ENCODE measurements at regions not wholly inside any gene's neighbourhood (a gene's known extent, or its start where the extent isn't known, plus 50 kb on each side); places are given as distances from the start of the nearest gene placed in this dataset.

DNA sequence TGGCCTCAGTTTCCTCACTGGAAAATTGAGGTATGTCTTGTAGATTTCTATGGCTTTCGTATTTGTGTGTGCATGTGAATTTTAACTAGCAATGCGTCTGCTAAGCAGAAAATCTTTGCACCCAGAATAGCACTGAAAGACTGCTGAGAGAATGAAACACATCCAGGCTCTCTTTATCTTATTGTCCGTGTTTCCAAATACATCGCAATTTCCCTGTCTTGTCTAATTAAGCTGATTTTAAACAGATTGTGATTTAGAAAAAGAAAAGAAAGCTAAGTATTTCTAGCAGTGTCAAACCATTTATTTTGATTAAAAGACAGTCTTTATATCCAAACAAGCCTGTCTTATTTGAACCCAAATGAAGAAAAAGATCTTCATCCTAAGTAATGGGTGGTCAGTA is 168.6 kb downstream of the PMP22 start:
- Mint-ChIP-seq H3K27ac (no peak overlapping the region), H3K27me3 (peaks cover 9% of the 10 kb centered on the region)

GRCh38 chr17:15095935-15096334 is 169.2 kb downstream of the PMP22 start:
- Mint-ChIP-seq H3K27me3 (peaks cover 12% of the 10 kb centered on the region), H3K27ac (no peak overlapping the region), H3K4me3 (no peak overlapping the region), H3K36me3 (ENCODE audit: low read depth) (no peaks in the 10 kb centered on the region), H3K4me1 (no peaks in the 10 kb centered on the region)
- H3K9me3 ChIP-seq (ENCODE audit: control insufficient read depth, low read length, poor library complexity, severe bottlenecking): peaks cover 2% of the 10 kb centered on the region
- DNase-seq (no peak), ATAC-seq (no peak)

More for the DNA sequence above, 168.6 kb downstream of the PMP22 start:
- H3K4me1 Mint-ChIP-seq: no peaks in the 10 kb centered on the region
- H3K9me3 ChIP-seq (ENCODE audit: control insufficient read depth, low read length, poor library complexity, severe bottlenecking): peaks cover 2% of the 10 kb centered on the region
- H3K36me3 Mint-ChIP-seq (ENCODE audit: low read depth): no peaks in the 10 kb centered on the region
- ATAC-seq (no peak), DNase-seq (no peak)
- H3K4me3 Mint-ChIP-seq: no peak overlapping the region

DNA sequence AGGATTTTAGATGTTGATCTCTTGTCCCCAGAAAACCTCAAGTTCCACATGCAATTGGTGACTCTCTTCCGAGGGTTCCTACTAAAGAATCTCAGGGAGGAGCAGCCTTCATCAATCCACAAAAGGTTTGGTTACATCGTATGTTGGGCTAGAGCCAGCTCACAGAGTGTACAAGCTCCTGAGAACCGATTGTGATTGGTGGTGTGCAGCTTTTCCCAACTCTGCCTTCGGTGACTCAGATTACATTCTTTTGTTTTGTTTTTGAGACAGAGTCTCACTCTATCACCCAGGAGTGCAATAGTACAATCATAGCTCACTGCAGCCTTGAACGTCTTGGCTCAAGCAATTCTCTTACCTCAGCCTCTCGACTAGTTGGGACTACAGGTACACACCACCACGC is 172.4 kb downstream of the PMP22 start:
- H3K4me3 Mint-ChIP-seq: no peak overlapping the region
- no peaks in the 10 kb centered on the region for H3K36me3 Mint-ChIP-seq (ENCODE audit: low read depth)
- DNase-seq: no peak
- ATAC-seq: no peak
- peaks cover 25% of the 10 kb centered on the region for H3K27me3 Mint-ChIP-seq
- peaks cover 2% of the 10 kb centered on the region for H3K9me3 ChIP-seq (ENCODE audit: control insufficient read depth, low read length, poor library complexity, severe bottlenecking)
- H3K4me1 Mint-ChIP-seq: no peaks in the 10 kb centered on the region
- no peak overlapping the region for H3K27ac Mint-ChIP-seq

DNA sequence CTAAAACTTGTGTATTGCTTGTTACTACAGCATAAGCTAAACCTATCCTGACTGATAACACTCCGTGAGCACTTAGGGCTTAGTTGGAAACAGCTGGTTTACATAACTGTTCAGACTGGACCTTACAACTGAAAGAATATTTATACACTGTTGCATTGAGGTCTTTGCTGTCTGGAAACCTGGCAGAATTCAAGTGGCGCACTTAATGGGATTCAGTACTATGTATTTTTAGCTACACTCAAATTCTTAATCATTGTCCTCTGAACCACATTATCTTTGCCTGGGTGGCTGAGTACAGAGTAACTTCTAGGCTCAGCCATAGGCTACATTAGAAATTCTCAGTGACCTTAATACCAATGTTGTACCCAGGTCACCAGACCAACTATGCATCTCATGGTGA is 172.9 kb downstream of the PMP22 start:
- ATAC-seq: no peak
- H3K9me3 ChIP-seq (ENCODE audit: control insufficient read depth, low read length, poor library complexity, severe bottlenecking): peaks cover 2% of the 10 kb centered on the region
- Mint-ChIP-seq H3K27ac (no peak overlapping the region), H3K4me1 (no peaks in the 10 kb centered on the region), H3K27me3 (peaks cover 30% of the 10 kb centered on the region), H3K4me3 (no peak overlapping the region), H3K36me3 (ENCODE audit: low read depth) (no peaks in the 10 kb centered on the region)
- DNase-seq: no peak

GRCh38 chr17:15091825-15092224 is 173.3 kb downstream of the PMP22 start:
- H3K27ac Mint-ChIP-seq: no peak overlapping the region
- no peak for ATAC-seq
- H3K36me3 Mint-ChIP-seq (ENCODE audit: low read depth): no peaks in the 10 kb centered on the region
- peaks cover 31% of the 10 kb centered on the region for H3K27me3 Mint-ChIP-seq
- H3K4me3 Mint-ChIP-seq: no peak overlapping the region
- peaks cover under 1% of the 10 kb centered on the region for H3K9me3 ChIP-seq (ENCODE audit: control insufficient read depth, low read length, poor library complexity, severe bottlenecking)
- no peak for DNase-seq
- no peaks in the 10 kb centered on the region for H3K4me1 Mint-ChIP-seq

GRCh38 chr17:15090533-15090932 is 174.6 kb downstream of the PMP22 start:
- no peak for DNase-seq
- no peaks in the 10 kb centered on the region for H3K36me3 Mint-ChIP-seq (ENCODE audit: low read depth)
- no peak overlapping the region for H3K4me3 Mint-ChIP-seq
- no peak for ATAC-seq
- no peak overlapping the region for H3K27ac Mint-ChIP-seq
- H3K27me3 Mint-ChIP-seq: peaks cover 38% of the 10 kb centered on the region
- H3K4me1 Mint-ChIP-seq: no peaks in the 10 kb centered on the region
- no peaks in the 10 kb centered on the region for H3K9me3 ChIP-seq (ENCODE audit: control insufficient read depth, low read length, poor library complexity, severe bottlenecking)

DNA sequence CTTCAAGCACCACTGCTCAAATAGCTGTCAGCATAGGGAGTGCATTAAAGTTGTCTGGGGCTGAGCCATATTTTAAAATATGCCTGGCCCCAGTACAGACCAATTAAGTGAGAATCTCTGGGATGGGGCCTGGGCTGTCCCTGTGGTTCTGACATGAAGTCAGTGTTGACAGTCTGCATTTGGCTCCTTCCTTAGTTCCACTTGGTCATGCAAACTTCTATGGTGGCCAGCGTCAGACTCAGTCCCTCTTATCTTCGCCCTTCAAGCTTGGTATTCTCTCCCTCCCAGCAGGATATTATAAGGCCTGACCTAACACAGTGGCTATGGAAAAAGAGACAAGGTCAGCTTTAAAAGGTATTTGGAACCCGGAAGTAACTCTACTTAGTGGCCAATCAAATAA is 177.2 kb downstream of the PMP22 start:
- Mint-ChIP-seq H3K4me1 (no peaks in the 10 kb centered on the region), H3K4me3 (no peak overlapping the region), H3K36me3 (ENCODE audit: low read depth) (no peaks in the 10 kb centered on the region), H3K27me3 (peaks cover 53% of the 10 kb centered on the region), H3K27ac (no peak overlapping the region)
- ATAC-seq: no peak
- no peak for DNase-seq
- H3K9me3 ChIP-seq (ENCODE audit: control insufficient read depth, low read length, poor library complexity, severe bottlenecking): no peaks in the 10 kb centered on the region

DNA sequence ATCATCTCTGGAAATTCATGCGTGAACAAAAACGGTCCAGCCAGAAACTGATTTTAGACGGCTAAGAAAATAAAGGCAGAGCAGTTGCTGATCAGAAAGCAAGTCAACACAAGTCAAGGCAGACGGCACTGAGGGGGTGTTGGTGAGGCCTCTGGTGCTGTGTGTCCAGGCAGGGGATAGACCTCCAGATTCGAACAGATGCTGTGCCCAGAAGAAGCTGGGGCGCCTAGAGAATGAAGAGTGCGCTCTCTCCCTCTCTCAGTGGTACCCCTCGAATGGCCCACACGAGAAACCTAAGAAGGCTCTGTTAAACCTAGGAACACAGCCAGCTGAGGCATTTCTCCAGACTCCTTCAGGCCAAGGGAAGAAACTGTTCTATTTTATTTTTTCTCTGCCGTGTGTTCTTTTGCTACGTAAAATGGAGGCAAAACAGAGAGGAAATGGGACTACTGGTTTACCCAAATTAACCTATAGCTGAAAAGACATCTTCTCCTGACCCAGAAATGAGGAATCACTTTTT is 178.3 kb downstream of the PMP22 start:
- Mint-ChIP-seq H3K36me3 (ENCODE audit: low read depth) (no peaks in the 10 kb centered on the region), H3K4me3 (no peak overlapping the region)
- DNase-seq: no peak

GRCh38 chr17:15085890-15086677 is 179.0 kb downstream of the PMP22 start:
- H3K9me3 ChIP-seq (ENCODE audit: control insufficient read depth, low read length, poor library complexity, severe bottlenecking): no peaks in the 10 kb centered on the region
- no peak overlapping the region for H3K27ac Mint-ChIP-seq

More for the DNA sequence above, 178.3 kb downstream of the PMP22 start:
- H3K27ac Mint-ChIP-seq: no peak overlapping the region
- H3K4me1 Mint-ChIP-seq: no peaks in the 10 kb centered on the region
- no peaks in the 10 kb centered on the region for H3K9me3 ChIP-seq (ENCODE audit: control insufficient read depth, low read length, poor library complexity, severe bottlenecking)
- no peak for ATAC-seq
- peaks cover 53% of the 10 kb centered on the region for H3K27me3 Mint-ChIP-seq

DNA sequence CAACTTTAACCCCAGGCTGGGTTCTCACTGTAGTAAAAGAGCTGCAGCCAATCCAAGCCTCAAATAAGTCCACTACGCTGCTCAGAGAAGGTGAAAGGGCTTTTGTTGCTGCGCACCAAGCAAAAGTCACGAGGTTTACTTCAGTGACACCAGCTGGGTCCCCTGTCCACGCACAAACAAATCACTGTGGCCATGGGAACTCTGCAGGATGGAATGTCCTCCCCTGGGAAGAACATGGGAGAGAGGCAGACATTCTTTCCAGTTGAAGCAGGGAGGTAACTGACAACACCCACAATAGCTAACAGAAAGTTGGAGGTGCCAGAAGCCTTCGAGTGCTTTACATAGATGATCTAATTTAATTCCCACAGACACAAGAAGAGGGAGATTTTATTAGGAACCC is 181.9 kb downstream of the PMP22 start:
- Mint-ChIP-seq H3K4me1 (no peaks in the 10 kb centered on the region), H3K27ac (no peak overlapping the region), H3K27me3 (peaks cover 39% of the 10 kb centered on the region), H3K4me3 (no peak overlapping the region), H3K36me3 (ENCODE audit: low read depth) (peaks cover 2% of the 10 kb centered on the region)
- DNase-seq (no peak), ATAC-seq (no peak)
- H3K9me3 ChIP-seq (ENCODE audit: control insufficient read depth, low read length, poor library complexity, severe bottlenecking): no peaks in the 10 kb centered on the region

More at GRCh38 chr17:15085890-15086677, 179.0 kb downstream of the PMP22 start:
- no peaks in the 10 kb centered on the region for H3K36me3 Mint-ChIP-seq (ENCODE audit: low read depth)
- no peaks in the 10 kb centered on the region for H3K4me1 Mint-ChIP-seq
- no peak overlapping the region for H3K4me3 Mint-ChIP-seq
- ATAC-seq: no peak
- DNase-seq: no peak
- H3K27me3 Mint-ChIP-seq: peaks cover 53% of the 10 kb centered on the region

DNA sequence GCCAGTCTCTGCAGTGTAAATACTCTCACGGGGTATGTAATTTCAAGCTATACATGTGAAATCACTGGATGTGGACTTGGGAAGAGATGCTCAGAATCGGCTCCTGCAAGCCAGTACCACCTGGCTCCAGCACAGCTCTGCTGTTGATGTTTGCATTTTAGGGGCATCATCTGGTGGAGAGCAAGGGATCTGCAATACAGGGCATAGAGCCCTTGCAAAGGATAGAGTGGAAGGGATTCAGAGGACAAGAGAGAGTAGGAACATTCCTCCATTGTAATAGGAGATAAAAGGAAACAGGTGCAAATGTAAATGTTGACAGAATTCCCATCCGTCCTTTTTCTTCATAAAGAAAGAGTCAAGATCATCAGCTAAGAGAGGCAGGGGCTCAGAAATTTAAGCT is 184.1 kb downstream of the PMP22 start:
- no peaks in the 10 kb centered on the region for H3K4me1 Mint-ChIP-seq
- peaks cover 2% of the 10 kb centered on the region for H3K36me3 Mint-ChIP-seq (ENCODE audit: low read depth)
- DNase-seq (no peak), ATAC-seq (no peak)
- no peaks in the 10 kb centered on the region for H3K9me3 ChIP-seq (ENCODE audit: control insufficient read depth, low read length, poor library complexity, severe bottlenecking)
- no peak overlapping the region for H3K27ac Mint-ChIP-seq
- no peak overlapping the region for H3K4me3 Mint-ChIP-seq
- peaks cover 23% of the 10 kb centered on the region for H3K27me3 Mint-ChIP-seq

- peaks cover 14% of the 10 kb centered on the region for H3K27me3 Mint-ChIP-seq
- no peaks in the 10 kb centered on the region for H3K4me1 Mint-ChIP-seq
- no peak overlapping the region for H3K4me3 Mint-ChIP-seq
- H3K36me3 Mint-ChIP-seq (ENCODE audit: low read depth): peaks cover 2% of the 10 kb centered on the region
- DNase-seq: no peak
- no peak overlapping the region for H3K27ac Mint-ChIP-seq
- no peaks in the 10 kb centered on the region for H3K9me3 ChIP-seq (ENCODE audit: control insufficient read depth, low read length, poor library complexity, severe bottlenecking)
- ATAC-seq: no peak
Measured at GRCh38 chr17:15078570-15078969, 186.6 kb downstream of the PMP22 start.

GRCh38 chr17:15076991-15077663 is 188.0 kb downstream of the PMP22 start:
- no peaks in the 10 kb centered on the region for H3K9me3 ChIP-seq (ENCODE audit: control insufficient read depth, low read length, poor library complexity, severe bottlenecking)
- Mint-ChIP-seq H3K4me1 (no peaks in the 10 kb centered on the region), H3K4me3 (no peak overlapping the region), H3K36me3 (ENCODE audit: low read depth) (peaks cover 2% of the 10 kb centered on the region), H3K27ac (no peak overlapping the region), H3K27me3 (peaks cover 24% of the 10 kb centered on the region)
- no peak for DNase-seq
- ATAC-seq: no peak
